Midbrain (tissue), 1 donor: ENCODE measurements at regions not wholly inside any gene's neighbourhood (a gene's known extent, or its start where the extent isn't known, plus 50 kb on each side); places are given as distances from the start of the nearest gene placed in this dataset.
A peak's percentile ranks its signal among the peaks of the same experiment; 100 is the strongest.

ENCODE experiments used
- DNase-seq: peaks from one replicate; lab custom pipeline; 2025; lab: John Stamatoyannopoulos, UW

- no peak for DNase-seq
Measured at GRCh38 chr13:40075281-40075680, 419.8 kb downstream of the COG6 start.

GRCh38 chr13:40076765-40077362 lies 421.4 kb downstream of the COG6 start:
- no peak for DNase-seq

DNA sequence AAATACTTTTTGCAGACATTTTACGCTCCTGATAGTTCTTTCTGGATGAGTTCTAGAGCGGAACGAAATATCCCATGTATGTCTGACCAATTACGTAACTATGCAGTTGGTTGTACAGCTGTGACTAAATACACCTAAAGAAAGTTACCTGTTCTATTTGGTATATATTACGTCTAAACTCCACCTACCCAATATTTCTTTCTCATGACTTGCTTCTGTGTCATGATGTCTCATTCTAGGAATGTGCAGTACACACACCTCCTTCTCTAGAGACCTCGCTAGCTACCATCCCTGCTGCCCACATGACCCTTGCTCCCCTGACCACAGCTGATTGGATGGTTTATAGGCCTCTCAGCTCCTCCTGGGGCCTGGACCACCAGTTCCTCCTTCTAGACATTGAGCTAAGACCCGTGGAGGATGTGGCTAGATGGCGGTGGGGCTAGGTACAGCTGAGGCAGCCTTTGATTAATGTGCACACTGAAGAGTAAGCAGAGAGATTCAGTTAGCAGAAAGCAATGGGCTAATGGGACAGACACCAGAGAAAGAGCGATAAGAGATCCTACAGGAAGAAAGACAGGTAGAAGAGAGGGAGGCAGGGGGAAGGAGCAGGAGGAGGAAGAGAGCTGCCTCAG lies 422.1 kb downstream of the COG6 start:
- DNase-seq, result no peak

GRCh38 chr13:40079721-40080120 lies 424.3 kb downstream of the COG6 start:
- DNase-seq, result no peak

- no peak for DNase-seq
Measured at GRCh38 chr13:40080676-40081075, 425.2 kb downstream of the COG6 start.

GRCh38 chr13:40082639-40083038 lies 427.2 kb downstream of the COG6 start:
- DNase-seq, result no peak

- DNase-seq, result no peak
Measured at GRCh38 chr13:40083841-40084240, 428.4 kb downstream of the COG6 start.

- DNase-seq, result no peak
Measured at GRCh38 chr13:40084934-40085333, 429.5 kb downstream of the COG6 start.

DNA sequence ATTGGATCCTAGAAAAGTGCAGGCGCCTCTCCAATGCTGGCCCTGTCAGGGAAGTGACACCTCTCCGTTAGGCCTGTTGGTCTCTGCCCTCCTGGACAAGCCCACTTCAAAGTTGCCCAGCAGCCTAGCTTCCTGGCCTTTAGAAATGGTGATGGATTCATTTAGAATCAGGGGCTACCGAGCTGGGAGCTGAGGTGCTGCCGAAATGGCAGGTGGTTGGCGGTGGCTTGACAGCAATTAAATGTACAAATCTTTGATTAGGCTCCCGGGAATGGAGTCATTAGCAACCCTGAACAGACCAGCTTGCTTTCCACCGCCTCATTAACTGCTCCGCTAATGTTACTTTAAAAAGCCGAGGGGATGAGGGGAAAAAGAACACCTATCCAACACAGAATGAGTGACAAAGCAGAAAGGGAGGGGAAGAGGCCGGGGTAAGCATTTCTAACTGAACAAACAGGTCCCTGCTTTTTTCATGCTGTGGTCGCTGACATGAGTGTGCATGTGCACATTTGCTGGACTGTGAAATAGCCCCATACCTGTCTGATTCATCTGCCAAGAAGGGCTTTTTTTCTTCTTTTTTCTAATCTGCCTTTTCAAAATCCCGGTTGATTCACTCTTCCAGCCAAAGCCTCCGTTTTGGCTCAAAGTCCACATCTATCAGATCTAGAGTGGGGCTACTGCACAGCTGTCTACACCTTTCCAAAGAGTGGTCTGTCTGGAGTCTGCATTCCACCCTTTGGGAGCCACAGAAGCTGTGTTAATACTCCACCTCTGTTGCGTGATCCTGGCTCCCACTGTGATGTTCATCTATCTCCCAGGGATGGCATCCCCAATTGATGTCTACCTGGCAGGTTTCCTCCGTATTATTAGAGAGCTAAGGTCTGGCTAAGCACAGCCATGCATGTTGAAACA lies 431.9 kb downstream of the COG6 start:
- no peak for DNase-seq

GRCh38 chr13:40094056-40094455 lies 438.6 kb downstream of the COG6 start:
- no peak for DNase-seq

DNA sequence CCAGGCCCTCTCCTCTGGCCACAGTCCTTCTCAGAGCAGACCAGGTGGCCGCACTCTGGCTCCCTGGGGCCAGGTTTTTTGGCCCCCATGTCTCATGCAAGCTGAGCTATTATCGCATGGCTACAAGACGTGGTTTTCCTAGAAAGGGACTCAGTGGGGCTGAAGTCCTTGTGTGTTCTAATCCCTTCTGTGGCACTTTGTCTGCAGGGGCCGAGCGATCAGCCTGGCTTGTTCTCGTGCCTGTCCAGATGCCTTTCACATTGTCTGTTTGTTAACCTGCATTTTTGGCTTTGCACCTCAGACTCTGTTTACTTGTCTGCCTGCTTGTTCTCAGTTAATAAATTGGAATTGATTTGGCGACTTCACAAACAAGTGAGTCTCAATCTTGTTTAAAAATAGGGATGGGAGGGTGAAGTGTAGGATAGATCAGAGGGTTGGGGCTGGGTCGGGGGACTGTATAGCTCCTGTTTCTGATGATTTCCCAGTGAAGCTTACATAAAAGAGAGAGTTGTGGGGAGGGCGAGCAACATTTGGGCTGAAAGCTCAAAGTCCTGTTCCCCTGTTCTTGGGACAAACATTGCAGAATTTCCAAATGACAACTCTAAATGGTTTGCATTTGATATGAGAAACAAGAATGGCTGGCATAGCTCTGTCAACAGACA lies 440.4 kb downstream of the COG6 start:
- no peak for DNase-seq

DNA sequence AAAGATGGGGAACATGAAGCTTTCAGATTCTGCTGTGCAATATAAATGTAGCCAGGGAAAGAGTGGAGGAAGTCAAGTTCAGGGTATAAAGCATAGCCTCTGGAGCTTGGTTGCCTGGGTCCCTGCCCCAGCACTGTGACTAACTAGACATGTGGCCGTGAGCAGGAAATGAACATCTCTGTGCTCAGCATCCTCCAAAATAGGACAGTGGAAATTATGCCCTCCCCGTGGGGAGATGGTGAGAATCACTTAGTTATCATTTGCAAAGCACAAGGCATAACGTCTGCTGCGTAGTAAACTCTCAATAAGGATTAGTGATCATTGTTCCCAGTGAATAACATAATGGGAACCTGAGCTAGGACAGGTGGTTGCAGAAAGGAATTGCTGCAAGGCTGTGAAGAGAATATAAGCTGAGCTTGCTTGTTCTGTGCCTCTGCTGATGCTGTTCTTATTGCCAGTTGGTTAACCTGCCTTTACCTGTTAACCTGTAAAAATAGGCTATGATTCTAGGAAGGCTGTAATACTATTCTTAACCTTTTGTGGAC lies 441.0 kb downstream of the COG6 start:
- no peak for DNase-seq

- no peak for DNase-seq
Measured at GRCh38 chr13:40098246-40098645, 442.8 kb downstream of the COG6 start.

DNA sequence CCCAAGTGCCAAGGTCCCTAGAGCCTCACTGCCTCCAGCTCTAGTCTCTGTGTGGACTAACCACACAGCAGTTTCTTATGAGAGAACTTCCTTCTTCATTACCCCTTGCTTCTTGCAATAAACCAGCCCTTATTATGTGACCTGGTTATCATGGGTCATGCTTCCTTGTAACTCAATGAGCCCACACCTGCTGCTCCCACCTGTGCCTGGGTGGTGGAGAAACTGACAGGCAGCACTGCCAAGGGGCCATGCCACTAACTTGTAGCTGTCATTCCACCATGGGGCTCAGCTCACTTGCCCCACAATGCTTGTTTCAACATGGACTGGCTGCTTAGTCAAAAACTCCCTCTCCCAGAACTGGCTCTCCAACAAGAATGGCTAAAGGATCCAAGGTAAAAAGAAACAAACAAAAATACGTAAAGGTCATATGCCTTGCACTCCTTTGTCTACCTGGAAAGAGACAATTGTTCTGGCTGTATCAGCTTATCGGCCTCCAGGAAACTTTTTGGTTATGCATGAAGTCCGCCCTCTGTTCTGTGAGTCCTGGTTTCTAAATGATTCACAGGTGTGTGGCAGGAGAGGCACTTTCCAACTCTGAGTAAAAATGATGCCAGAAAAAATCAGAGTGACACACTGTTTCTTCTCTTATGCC lies 446.4 kb downstream of the COG6 start:
- DNase-seq, result no peak

GRCh38 chr13:40102360-40102727 lies 446.9 kb downstream of the COG6 start:
- DNase-seq, result no peak

DNA sequence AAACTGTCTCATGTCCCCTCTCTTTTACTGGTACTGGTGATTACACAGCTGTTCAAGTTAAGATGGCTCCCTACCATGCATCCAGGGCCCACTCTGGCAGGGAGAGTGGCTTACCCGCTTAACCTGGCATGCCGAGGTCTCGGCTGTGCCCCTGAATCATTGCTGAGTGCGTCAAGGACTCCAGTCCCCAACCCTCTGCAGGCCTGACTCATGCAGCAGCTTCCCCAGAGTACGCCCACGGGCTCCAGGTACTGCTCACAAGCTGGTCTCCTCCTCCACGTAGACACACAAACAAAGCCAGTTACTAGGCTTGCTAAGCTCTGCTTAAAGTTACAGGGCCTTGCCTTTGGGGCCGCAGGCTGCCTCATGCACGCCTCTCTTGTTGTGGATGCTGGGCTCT lies 447.4 kb downstream of the COG6 start:
- DNase-seq, result no peak

- DNase-seq, result no peak
Measured at GRCh38 chr13:40103864-40104263, 448.4 kb downstream of the COG6 start.

DNA sequence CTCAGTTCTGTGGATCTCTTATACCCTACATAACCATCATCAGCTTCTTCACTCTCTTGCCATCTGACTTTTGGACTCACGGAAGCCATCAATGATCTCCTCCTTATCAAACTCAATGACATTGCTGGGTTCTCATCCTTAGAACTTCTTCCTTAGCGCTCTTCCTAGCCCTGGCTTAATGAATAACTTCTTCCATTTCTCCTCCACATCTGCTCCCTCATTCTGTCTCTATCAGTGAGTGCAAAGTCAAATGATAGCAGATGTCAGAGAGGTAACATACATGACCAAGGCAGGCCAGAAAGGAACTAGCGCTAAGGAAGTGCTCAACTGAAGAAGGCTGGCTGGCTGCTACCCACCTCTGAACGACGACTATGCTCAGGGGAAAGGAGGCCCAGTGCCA lies 449.8 kb downstream of the COG6 start:
- DNase-seq, result no peak

GRCh38 chr13:40109351-40109844 lies 453.9 kb downstream of the COG6 start:
- DNase-seq, result no peak

DNA sequence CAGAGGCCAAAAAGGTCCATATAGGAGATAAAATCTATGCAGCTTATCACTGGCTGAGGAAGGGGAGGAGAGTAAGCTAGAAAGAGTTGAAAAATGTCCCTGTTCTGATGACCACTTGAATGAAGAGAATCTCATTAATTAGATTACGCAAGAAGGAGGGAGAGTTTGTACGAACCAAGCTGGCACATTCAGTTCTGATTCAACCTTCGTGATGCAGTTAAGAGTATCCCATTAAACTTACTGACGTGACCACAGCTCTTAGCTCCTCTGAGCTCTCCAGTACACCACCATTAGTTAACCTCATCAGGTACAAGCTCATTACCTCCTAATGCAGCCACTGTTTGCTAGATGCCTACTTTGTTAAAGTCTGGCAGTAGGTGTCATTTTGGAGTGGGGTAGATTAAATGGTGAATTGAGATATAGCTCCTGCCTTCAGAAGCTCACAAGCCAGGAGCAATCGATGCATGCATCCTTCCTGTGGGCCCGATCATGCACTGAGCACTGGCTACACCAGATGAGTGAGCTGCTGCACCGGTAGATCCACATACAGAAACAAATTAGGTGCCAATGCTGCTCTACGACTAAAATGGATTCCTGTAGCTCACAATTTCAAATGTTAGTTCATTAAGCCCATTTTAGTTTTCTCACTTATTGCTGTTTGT lies 458.3 kb downstream of the COG6 start:
- DNase-seq, result no peak

DNA sequence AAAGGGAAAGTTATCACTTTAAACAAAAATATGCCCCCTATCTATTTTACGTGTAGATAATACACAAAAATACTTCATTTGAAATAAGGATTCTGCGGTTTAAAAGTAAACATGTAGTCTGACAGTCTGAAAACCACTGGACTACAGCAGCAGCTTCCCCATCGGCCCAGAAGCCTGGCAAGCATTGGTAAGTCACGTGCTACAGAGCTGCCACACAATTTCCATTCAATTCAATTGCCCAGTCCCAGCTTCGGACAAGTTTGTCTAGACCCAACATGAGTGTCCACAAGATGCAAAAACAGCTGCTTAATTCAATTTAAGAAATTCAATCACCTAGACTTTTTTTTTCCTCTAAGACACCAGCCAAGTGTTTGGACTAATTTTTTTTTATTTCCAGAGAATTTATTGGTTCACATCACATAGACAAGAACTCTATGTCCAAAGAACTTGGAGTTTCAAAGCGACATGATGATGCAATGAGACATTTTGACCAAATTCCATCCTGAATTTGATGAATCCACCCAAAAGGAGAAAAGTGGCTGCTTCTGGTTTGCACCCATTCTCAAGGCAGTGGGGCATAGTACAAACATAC lies 458.9 kb downstream of the COG6 start:
- DNase-seq, result peak; percentile 28
